Omental fat pad (tissue), 3 donors: ENCODE measurements at regions not wholly inside any gene's neighbourhood (a gene's known extent, or its start where the extent isn't known, plus 50 kb on each side); places are given as distances from the start of the nearest gene placed in this dataset.
"Not testable (repeated sequence)": the region's sequence is repeated elsewhere in the genome, so short reads cannot be mapped to it uniquely, and the experiment has no call there.

ENCODE experiments used
- ATAC-seq: fragments of 150-250 bp; one replicate; pipeline ENCODE4 v1.9.1; 2016; ENCODE audit warnings: mild to moderate bottlenecking, moderate library complexity; ENCODE audit not compliant: low FRiP score
- DNase-seq: peaks from one replicate; pipeline ENCODE4 v3.0.0-alpha.2; 2019; ENCODE audit warnings: low spot score
- CTCF ChIP-seq, 3 donors: fragments of 450-650 bp; IDR thresholded peaks; one replicate each; pipeline ENCODE4 v1.5.1; 2016 to 2017; ENCODE audit warnings: antibody characterized with exemption in 3 of 3, mild to moderate bottlenecking in 3 of 3, moderate library complexity in 2 of 3

- DNase-seq: no peak
- no peak for TF ChIP-seq CTCF (IDR thresholded peaks at IDR 0.05)
These were observed 99.8 kb downstream of the PJA1 start for GRCh38 chrX:69065451-69065850.

GRCh38 chrX:69063486-69063885 is 101.8 kb downstream of the PJA1 start:
- ATAC-seq (no peak), DNase-seq (no peak)
- no peak for TF ChIP-seq CTCF (IDR thresholded peaks at IDR 0.05)

More at GRCh38 chrX:69065451-69065850, 99.8 kb downstream of the PJA1 start:
- no peak for ATAC-seq

GRCh38 chrX:69062493-69062892 is 102.8 kb downstream of the PJA1 start:
- no peak for TF ChIP-seq CTCF (IDR thresholded peaks at IDR 0.05)
- no peak for ATAC-seq
- no peak for DNase-seq

- peak; percentile 87 for ATAC-seq
- DNase-seq: peak; percentile 23
- TF ChIP-seq CTCF (IDR thresholded peaks at IDR 0.05): no peak
These were observed 104.4 kb downstream of the PJA1 start for GRCh38 chrX:69060631-69061408.

GRCh38 chrX:69055193-69055592 is 110.1 kb downstream of the PJA1 start:
- DNase-seq: peak; percentile 5
- no peak for TF ChIP-seq CTCF (IDR thresholded peaks at IDR 0.05)
- no peak for ATAC-seq

GRCh38 chrX:69054497-69054896 is 110.8 kb downstream of the PJA1 start:
- ATAC-seq, DNase-seq: not testable (repeated sequence)

- no peak for DNase-seq
- ATAC-seq: no peak
- no peak for TF ChIP-seq CTCF (IDR thresholded peaks at IDR 0.05)
These were observed 113.4 kb downstream of the PJA1 start for GRCh38 chrX:69051901-69052300.
